Embryonic facial prominence (tissue), 1 donor: ENCODE measurements at regions not wholly inside any gene's neighbourhood (a gene's known extent, or its start where the extent isn't known, plus 50 kb on each side); places are given as distances from the start of the nearest gene placed in this dataset.

Experiments
- DNase-seq: peaks from one replicate; pipeline ENCODE4 v3.0.0-alpha.2; 2016; ENCODE audit errors: extremely low spot score

GRCh38 chr5:40386289-40386688 lies 293.4 kb upstream of the PTGER4 start:
- DNase-seq: no peak

- no peak for DNase-seq
Observed at GRCh38 chr5:40385544-40385943, 294.2 kb upstream of the PTGER4 start.

GRCh38 chr5:40384782-40385390 lies 294.8 kb upstream of the PTGER4 start:
- DNase-seq: no peak

GRCh38 chr5:40383749-40384651 lies 295.7 kb upstream of the PTGER4 start:
- DNase-seq: no peak

- no peak for DNase-seq
Observed at GRCh38 chr5:40381676-40382363, 297.9 kb upstream of the PTGER4 start.

- no peak for DNase-seq
Observed at GRCh38 chr5:40381016-40381415, 298.7 kb upstream of the PTGER4 start.

GRCh38 chr5:40378396-40379177 lies 301.1 kb upstream of the PTGER4 start:
- no peak for DNase-seq

- no peak for DNase-seq
Observed at GRCh38 chr5:40376566-40376965, 303.1 kb upstream of the PTGER4 start.

GRCh38 chr5:40374853-40375252 lies 304.9 kb upstream of the PTGER4 start:
- DNase-seq: no peak

- no peak for DNase-seq
Observed at GRCh38 chr5:40368200-40368599, 311.5 kb upstream of the PTGER4 start.

GRCh38 chr5:40367255-40367654 lies 312.5 kb upstream of the PTGER4 start:
- no peak for DNase-seq

GRCh38 chr5:40365342-40366330 lies 314.1 kb upstream of the PTGER4 start:
- no peak for DNase-seq

GRCh38 chr5:40364441-40364840 lies 315.3 kb upstream of the PTGER4 start:
- no peak for DNase-seq

GRCh38 chr5:40361378-40361777 lies 318.3 kb upstream of the PTGER4 start:
- no peak for DNase-seq

GRCh38 chr5:40360685-40361084 lies 319.0 kb upstream of the PTGER4 start:
- no peak for DNase-seq

- DNase-seq: no peak
Observed at GRCh38 chr5:40359832-40360231, 319.9 kb upstream of the PTGER4 start.

GRCh38 chr5:40359093-40359492 lies 320.6 kb upstream of the PTGER4 start:
- DNase-seq: no peak

GRCh38 chr5:40356248-40356647 lies 323.5 kb upstream of the PTGER4 start:
- DNase-seq: no peak

- no peak for DNase-seq
Observed at GRCh38 chr5:40355846-40356245, 323.9 kb upstream of the PTGER4 start.

- DNase-seq: no peak
Observed at GRCh38 chr5:40355181-40355580, 324.5 kb upstream of the PTGER4 start.

- no peak for DNase-seq
Observed at GRCh38 chr5:40354171-40354570, 325.5 kb upstream of the PTGER4 start.
